Midbrain (tissue), 1 donor: ENCODE measurements at regions not wholly inside any gene's neighbourhood (a gene's known extent, or its start where the extent isn't known, plus 50 kb on each side); places are given as distances from the start of the nearest gene placed in this dataset.

ENCODE experiments used
- DNase-seq: peaks from one replicate; lab custom pipeline; 2025; lab: John Stamatoyannopoulos, UW

- DNase-seq, result no peak
These were observed 767.5 kb downstream of the INHBA start for GRCh38 chr7:40935435-40935834.

- DNase-seq, result no peak
These were observed 779.3 kb downstream of the INHBA start for GRCh38 chr7:40923626-40924025.

DNA sequence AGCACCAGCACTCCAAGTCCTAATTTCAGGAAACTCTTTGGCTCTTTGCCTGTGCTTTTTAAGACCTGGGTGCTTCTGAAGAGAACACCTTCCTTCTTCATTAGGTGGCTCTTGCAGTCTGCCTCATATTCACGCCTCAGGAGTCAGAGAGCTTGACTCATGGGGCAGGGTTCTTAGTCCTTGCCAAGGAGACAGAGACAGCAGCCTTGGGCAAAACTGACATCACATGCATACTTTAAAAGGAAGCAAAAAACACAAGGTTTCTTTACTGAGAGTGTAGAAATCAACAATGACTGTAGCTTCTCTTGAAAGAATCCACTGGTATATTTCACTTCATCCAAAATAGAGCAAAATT lies 780.6 kb downstream of the INHBA start:
- DNase-seq, result no peak

GRCh38 chr7:40921589-40922315 lies 781.1 kb downstream of the INHBA start:
- no peak for DNase-seq

- no peak for DNase-seq
These were observed 784.0 kb downstream of the SUGCT start for GRCh38 chr7:40918701-40919271.

GRCh38 chr7:40916813-40917212 lies 782.0 kb downstream of the SUGCT start:
- no peak for DNase-seq

DNA sequence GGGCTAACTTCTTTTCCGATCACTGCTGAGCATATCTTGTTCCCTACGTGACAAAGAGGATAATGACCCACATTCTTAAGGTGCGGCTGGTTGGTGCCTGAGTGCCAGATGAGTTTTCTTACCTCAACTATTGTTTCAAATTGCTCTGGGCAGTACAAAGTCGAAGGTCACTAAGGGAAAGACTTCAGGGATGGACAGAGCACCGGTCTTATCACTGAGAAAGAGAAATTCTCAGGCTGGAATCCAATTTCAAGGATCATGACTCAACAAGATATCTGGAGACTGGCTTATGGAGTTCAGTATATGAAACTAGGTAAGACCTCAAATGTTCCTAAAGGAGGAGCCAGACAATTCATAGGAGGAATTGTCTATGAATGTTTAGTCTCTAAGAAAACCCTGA lies 780.3 kb downstream of the SUGCT start:
- DNase-seq, result no peak
